B cell (primary cell): ENCODE measurements at regions not wholly inside any gene's neighbourhood (a gene's known extent, or its start where the extent isn't known, plus 50 kb on each side); places are given as distances from the start of the nearest gene placed in this dataset.

Experiments
- ATAC-seq: fragments of 200-7000 bp; cut with Tn5 transposase; one replicate; pipeline ENCODE4 v1.10.0; 2021; ENCODE audit warnings: low read depth, mild to moderate bottlenecking, moderate number of reproducible peaks, moderate library complexity
- CTCF ChIA-PET: fragments of 350-600 bp; sonication (Branson Sonifier 250); formaldehyde crosslinking; loops from one replicate; lab custom pipeline; 2021; ENCODE audit warnings: antibody characterized with exemption, inconsistent platforms; lab: Charles Lee
- POLR2A ChIA-PET: fragments of 350-600 bp; sonication (Branson Sonifier 250); formaldehyde crosslinking; loops from one replicate; lab custom pipeline; 2021; ENCODE audit warnings: antibody characterized with exemption; lab: Charles Lee
- DNase-seq: peaks from one replicate; pipeline ENCODE4 v3.0.0; 2013
- H2AFZ ChIP-seq: 2 replicates; pipeline ENCODE4 v1.6.1; 2012; ENCODE audit warnings: mild to moderate bottlenecking, low read depth, low read length; ENCODE audit not compliant: insufficient read depth, poor library complexity, severe bottlenecking
- H3K27ac ChIP-seq, 2 donors: 1 replicate in 1 of 2; 2 replicates in 1 of 2; pipeline ENCODE4 v1.5.1; 2012 to 2013; ENCODE audit warnings: low read length in 2 of 2, mild to moderate bottlenecking in 2 of 2, moderate library complexity in 1 of 2
- H3K27me3 ChIP-seq, 4 experiments: fragments of 200-600 bp in 1 of 4; sonication (generic) in 1 of 4; replicated peaks in 1 of 4; 1 replicate in 2 of 4; 2 replicates in 2 of 4; pipeline versions ENCODE4 v1.6.1 to v1.7.0; 2013 to 2016; ENCODE audit warnings: low read length in 3 of 4, mild to moderate bottlenecking in 2 of 4, mixed read lengths in 1 of 4, moderate library complexity in 1 of 4; ENCODE audit not compliant: insufficient read depth in 4 of 4, control insufficient read depth in 3 of 4; ENCODE audit errors: control extremely low read depth in 1 of 4
- H3K36me3 ChIP-seq, 2 experiments: replicated peaks in 1 of 2; 1 replicate in 1 of 2; 2 replicates in 1 of 2; pipeline versions ENCODE4 v1.6.1 to v1.7.1; 2013; ENCODE audit warnings: low read length in 1 of 2; ENCODE audit not compliant: insufficient read depth in 2 of 2, control insufficient read depth in 1 of 2; ENCODE audit errors: control extremely low read depth in 1 of 2, extremely low read depth in 1 of 2
- H3K4me1 ChIP-seq, 2 donors: fragments of 200-600 bp in 1 of 2; sonication (generic) in 1 of 2; 1 replicate in 1 of 2; 2 replicates in 1 of 2; pipeline versions ENCODE4 v1.5.1 to v1.6.1; 2013 to 2017; ENCODE audit warnings: low read length in 2 of 2; ENCODE audit not compliant: control insufficient read depth in 2 of 2, insufficient read depth in 2 of 2
- H3K4me2 ChIP-seq: replicated peaks from 2 replicates; pipeline ENCODE3; 2012; ENCODE audit warnings: mild to moderate bottlenecking, low read depth, low read length; ENCODE audit not compliant: poor library complexity, severe bottlenecking
- H3K4me3 ChIP-seq, 5 experiments: fragments of 200-600 bp in 1 of 5; sonication (generic) in 1 of 5; 1 replicate in 3 of 5; 2 replicates in 2 of 5; pipeline versions ENCODE4 v1.5.1 to v1.7.0; 2011 to 2016; ENCODE audit warnings: low read length in 4 of 5, mild to moderate bottlenecking in 4 of 5, low read depth in 2 of 5, control low read depth in 1 of 5, moderate library complexity in 1 of 5; ENCODE audit not compliant: insufficient read depth in 1 of 5; ENCODE audit errors: control extremely low read depth in 1 of 5, extremely low read depth in 1 of 5
- H3K79me2 ChIP-seq: fragments of 200-600 bp; sonication (generic); one replicate; pipeline ENCODE4 v1.6.0; 2016; ENCODE audit warnings: low read length; ENCODE audit not compliant: control insufficient read depth, insufficient read depth
- H3K9ac ChIP-seq: fragments of 200-600 bp; sonication (generic); 2 replicates; pipeline ENCODE4 v1.6.1; 2017; ENCODE audit warnings: mild to moderate bottlenecking, low read length, moderate library complexity
- H3K9me3 ChIP-seq, 3 donors: one replicate each; pipeline versions ENCODE4 v1.6.1 to v1.7.1; 2013; ENCODE audit warnings: low read length in 2 of 3; ENCODE audit not compliant: control insufficient read depth in 2 of 3, insufficient read depth in 1 of 3; ENCODE audit errors: control extremely low read depth in 1 of 3
- H4K20me1 ChIP-seq: 2 replicates; pipeline ENCODE4 v1.6.0; 2012; ENCODE audit warnings: mild to moderate bottlenecking, low read length; ENCODE audit not compliant: insufficient read depth, control insufficient read depth, poor library complexity, severe bottlenecking
- H3K27ac Mint-ChIP-seq: one replicate; pipeline ENCODE4 v1.8.0; 2021; ENCODE audit warnings: mixed read lengths
- H3K27me3 Mint-ChIP-seq: one replicate; pipeline ENCODE4 v1.8.0; 2021; ENCODE audit warnings: mixed read lengths
- H3K4me1 Mint-ChIP-seq: one replicate; pipeline ENCODE4 v1.8.0; 2021; ENCODE audit warnings: mixed read lengths
- H3K4me3 Mint-ChIP-seq: one replicate; pipeline ENCODE4 v1.8.0; 2021; ENCODE audit warnings: mixed read lengths
- H3K9me3 Mint-ChIP-seq: one replicate; pipeline ENCODE4 v1.8.0; 2022; ENCODE audit warnings: mixed read lengths; ENCODE audit not compliant: insufficient read depth
- CTCF ChIP-seq: fragments of 200-600 bp; IDR thresholded peaks from one replicate; pipeline ENCODE4 v1.8.0; 2022; ENCODE audit warnings: antibody characterized with exemption, mild to moderate bottlenecking
- EZH2 ChIP-seq: IDR thresholded peaks from 2 replicates; pipeline ENCODE4 v1.6.1; 2012; ENCODE audit warnings: borderline replicate concordance, low read depth, mild to moderate bottlenecking, moderate library complexity, low read length; ENCODE audit not compliant: insufficient read depth, poor library complexity, severe bottlenecking
- WGBS: methylation state at CpG from one replicate; pipeline ENCODE4 v1.1.5; 2013; ENCODE audit warnings: missing lambda C conversion rate; ENCODE audit not compliant: insufficient coverage; 5-methylcytosine and 5-hydroxymethylcytosine counted together
- intact Hi-C: fragments of 100-400 bp; cut with micrococcal nuclease; formaldehyde crosslinking; loops from one replicate; pipeline ENCODE4 v1.10.0; 2022

- Histone ChIP-seq H3K4me3 (no peak overlapping the region), H3K27me3 (peaks cover 0 to 24% (median 11%) of the 10 kb centered on the region in 4 experiments), H3K9ac (no peak overlapping the region), H3K36me3 (no peaks in the 10 kb centered on the region), H2AFZ (no peak overlapping the region), H4K20me1 (no peaks in the 10 kb centered on the region), H3K27ac (no peak overlapping the region), H3K4me2 (no peak overlapping the region), H3K9me3 (peaks cover 0 to 4% (median 0%) of the 10 kb centered on the region in 3 donors), H3K4me1 (peaks cover 5 to 8% of the 10 kb centered on the region in 2 donors), H3K79me2 (no peaks in the 10 kb centered on the region)
- POLR2A ChIA-PET = no interaction called here
- intact Hi-C loops = no loop called here
- peaks cover 32% of the 10 kb centered on the region for H3K27me3 Mint-ChIP-seq
- no peaks in the 10 kb centered on the region for H3K9me3 Mint-ChIP-seq
- no peak for TF ChIP-seq EZH2
- TF ChIP-seq CTCF = no peak
- ATAC-seq (no peak), DNase-seq (no peak)
- peaks cover 8% of the 10 kb centered on the region for H3K4me1 Mint-ChIP-seq
- H3K4me3 Mint-ChIP-seq = no peak overlapping the region
- CTCF ChIA-PET = no interaction called here
- no peak overlapping the region for H3K27ac Mint-ChIP-seq
- 100% methylated on average over 1 of the region's 3 CpGs for WGBS
Observed at GRCh38 chr2:234143896-234144295, 93.4 kb downstream of the SPP2 start.

GRCh38 chr2:234142530-234142929 is 92.0 kb downstream of the SPP2 start:
- DNase-seq = no peak
- H3K36me3 ChIP-seq = no peaks in the 10 kb centered on the region
- H3K4me3 Mint-ChIP-seq = no peak overlapping the region

More at GRCh38 chr2:234142530-234142929, 92.0 kb downstream of the SPP2 start:
- H3K4me1 ChIP-seq = peaks cover 3 to 4% of the 10 kb centered on the region in 2 donors
- H3K27me3 ChIP-seq = peaks cover 0 to 20% (median 10%) of the 10 kb centered on the region in 4 experiments
- no peak overlapping the region for H3K9ac ChIP-seq
- POLR2A ChIA-PET = interaction anchor here (0.5 kb wide), 1 partner anchor 93 kb away, joined by 7 read pairs; no protein-coding TSS in a partner anchor
- H3K9me3 ChIP-seq = peaks cover 0 to 4% (median 0%) of the 10 kb centered on the region in 3 donors
- Mint-ChIP-seq H3K9me3 (no peaks in the 10 kb centered on the region), H3K27ac (no peak overlapping the region), H3K27me3 (peaks cover 29% of the 10 kb centered on the region), H3K4me1 (peaks cover 6% of the 10 kb centered on the region)
- TF ChIP-seq EZH2 (no peak), CTCF (no peak)
- intact Hi-C loops = no loop called here
- no peak for ATAC-seq
- H3K4me3 ChIP-seq = no peak overlapping the region
- H2AFZ ChIP-seq = no peak overlapping the region
- no peaks in the 10 kb centered on the region for H4K20me1 ChIP-seq
- no peak overlapping the region for H3K4me2 ChIP-seq
- CTCF ChIA-PET = interaction anchor here (1.1 kb wide), 1 partner anchor 353 kb away, joined by 5 read pairs; no protein-coding TSS in a partner anchor
- no peak overlapping the region for H3K27ac ChIP-seq
- no CpG with 5 or more reads among the region's 3 CpGs for WGBS
- no peaks in the 10 kb centered on the region for H3K79me2 ChIP-seq
